GM19438 (cell line): ENCODE measurements at regions not wholly inside any gene's neighbourhood (a gene's known extent, or its start where the extent isn't known, plus 50 kb on each side); places are given as distances from the start of the nearest gene placed in this dataset.
"Not testable (repeated sequence)": the region's sequence is repeated elsewhere in the genome, so short reads cannot be mapped to it uniquely, and the experiment has no call there.

Experiments used
- ATAC-seq: cut with Tn5 transposase; IDR thresholded peaks from one replicate; pipeline ENCODE4 v1.9.1; 2021; ENCODE audit warnings: low read depth; ENCODE audit not compliant: unreplicated experiment

DNA sequence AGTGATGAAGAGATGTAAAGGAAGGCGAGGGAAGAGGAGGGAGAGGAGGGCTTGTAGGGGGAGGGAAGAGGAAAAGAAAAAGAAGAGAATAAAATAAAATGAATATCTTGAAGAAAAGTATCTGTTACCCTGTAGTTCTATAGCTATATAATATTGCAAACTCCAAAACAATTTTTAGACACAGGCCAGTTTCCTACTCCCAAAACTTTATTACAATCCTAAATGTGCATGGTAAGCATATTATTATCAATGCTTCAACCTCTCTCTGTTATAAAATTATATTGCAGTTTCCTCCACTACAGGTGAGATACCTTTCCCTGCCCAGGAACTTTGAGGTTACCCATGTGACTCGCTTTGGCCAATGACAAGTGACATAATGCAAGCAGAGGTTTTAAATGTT lies 1351.6 kb upstream of the NRXN1 start:
- no peak for ATAC-seq

DNA sequence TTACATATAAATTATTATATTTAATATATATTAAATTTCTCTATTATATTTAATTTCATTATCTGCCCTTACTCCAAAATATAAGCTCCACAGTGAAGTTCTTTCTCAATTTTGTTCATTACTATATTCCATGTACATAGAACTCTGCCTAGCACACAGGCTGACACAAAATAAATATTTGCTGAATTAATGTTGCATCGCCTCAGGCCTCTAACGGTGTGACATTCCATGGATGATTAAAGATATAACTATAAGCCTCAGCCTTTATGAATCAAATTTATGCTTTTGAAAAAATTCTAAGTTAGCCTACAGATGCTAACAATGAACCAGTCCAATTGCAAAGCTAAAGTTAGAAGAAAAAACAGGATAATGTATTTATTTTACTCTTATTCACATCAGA lies 1337.2 kb upstream of the NRXN1 start:
- no peak for ATAC-seq

DNA sequence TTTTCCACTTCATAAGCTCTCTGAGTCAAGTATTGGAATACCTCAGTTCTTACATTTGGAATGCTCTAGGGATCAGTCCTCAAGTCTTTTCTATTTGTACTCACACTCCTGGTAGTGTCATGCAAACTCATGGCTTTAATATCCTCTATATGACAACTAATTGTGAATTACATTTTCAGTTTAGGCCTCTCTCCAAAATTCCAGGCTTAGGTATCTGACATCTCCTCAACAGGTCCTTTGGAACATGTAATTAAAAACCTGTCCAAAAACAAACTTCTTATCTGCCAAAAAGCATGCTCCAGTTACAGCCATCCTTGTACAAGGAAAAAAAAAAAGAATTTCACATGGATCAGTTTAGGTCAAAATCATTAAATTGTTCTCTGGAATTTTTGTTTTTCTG lies 1336.2 kb upstream of the NRXN1 start:
- no peak for ATAC-seq

DNA sequence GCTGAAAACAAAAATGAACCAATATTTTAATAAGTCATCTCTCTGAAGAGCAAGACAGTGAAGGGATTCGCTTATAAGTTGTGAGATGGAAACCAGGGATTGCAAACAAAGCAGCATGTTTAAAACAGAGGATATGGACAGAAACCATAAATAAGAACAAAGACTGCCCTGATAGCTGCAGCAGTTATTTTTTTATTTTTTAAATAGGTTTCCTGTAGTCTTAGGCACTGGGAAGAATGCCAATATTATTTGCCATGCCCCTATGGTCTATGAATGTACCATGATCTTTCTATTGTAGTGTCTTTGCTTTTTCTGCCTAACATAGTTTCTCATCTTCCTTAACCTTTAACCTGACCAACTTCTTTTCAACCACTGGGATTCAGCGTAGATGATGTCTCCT lies 1334.0 kb upstream of the NRXN1 start:
- ATAC-seq, result no peak

DNA sequence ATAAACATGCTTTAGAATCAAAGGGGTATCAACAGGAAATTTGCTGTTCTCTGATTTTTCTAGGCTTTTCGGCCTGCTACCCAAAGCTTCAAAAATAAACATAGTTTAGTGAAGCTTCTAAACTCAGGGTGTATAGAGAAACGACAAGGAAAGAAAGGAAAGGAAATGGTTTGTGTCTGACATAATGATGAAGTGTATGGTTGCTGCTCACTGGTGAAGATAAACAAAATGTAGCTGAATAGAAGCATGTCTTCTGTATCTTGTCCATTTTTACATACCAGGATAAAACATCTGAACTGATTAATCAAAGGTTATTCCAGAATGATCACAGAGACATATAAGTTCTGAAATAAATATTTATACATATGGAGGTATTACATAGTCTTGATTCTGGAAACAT lies 1324.6 kb upstream of the NRXN1 start:
- no peak for ATAC-seq

DNA sequence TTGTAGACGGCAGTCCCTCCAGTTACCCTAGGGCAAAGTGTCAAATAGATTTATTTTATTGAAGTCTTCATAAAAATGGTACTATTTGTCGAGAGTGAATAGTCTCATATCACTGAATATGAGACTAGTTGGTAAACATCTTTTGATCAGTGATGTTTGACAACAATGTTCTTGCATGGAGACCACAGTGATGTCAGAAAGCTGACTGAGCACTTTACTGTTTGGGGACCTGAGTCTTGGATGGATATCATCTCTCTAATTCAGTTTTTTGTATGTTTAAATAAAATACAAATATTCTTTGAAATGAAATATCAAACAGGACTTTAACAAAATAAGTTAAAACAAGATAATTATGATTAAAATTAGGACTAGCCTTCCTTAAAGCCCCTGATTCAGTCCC lies 1315.4 kb upstream of the NRXN1 start:
- no peak for ATAC-seq

DNA sequence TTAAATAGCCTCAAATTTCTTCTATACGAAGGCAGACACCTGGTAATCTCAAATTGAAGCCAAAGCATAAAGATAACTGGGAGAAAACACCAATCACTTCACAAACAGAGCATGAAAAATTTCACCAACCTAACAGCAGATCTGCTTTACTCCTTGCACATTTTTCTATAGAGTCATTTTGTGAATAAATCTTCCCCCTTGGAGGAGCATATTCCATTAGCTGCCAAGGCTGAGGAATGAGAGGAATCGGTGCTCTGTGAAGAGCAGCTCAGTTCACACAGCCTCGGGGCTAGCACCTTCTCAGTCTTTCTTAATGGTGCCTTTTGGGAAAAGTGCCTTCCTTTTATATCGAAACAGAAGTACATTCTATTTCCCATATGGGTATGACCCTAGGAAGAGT lies 1313.7 kb upstream of the NRXN1 start:
- ATAC-seq, result no peak

DNA sequence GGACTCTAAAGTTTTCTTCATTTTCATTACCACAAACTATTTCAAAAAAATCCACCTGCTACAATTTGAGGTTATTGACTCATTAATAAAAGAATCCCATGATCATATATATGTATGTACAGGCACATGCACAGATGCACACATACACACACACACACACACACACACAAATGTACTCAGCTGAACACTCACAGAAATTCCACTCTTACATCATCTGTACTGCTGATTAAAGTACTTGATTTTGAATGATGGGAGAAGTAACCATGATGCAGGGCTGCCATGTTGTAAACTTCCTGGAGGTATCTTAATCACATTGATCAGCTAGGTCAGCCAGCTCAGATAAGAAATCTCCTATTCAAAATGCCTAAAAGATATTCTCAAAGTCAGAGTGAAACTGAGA lies 1313.2 kb upstream of the NRXN1 start:
- no peak for ATAC-seq

DNA sequence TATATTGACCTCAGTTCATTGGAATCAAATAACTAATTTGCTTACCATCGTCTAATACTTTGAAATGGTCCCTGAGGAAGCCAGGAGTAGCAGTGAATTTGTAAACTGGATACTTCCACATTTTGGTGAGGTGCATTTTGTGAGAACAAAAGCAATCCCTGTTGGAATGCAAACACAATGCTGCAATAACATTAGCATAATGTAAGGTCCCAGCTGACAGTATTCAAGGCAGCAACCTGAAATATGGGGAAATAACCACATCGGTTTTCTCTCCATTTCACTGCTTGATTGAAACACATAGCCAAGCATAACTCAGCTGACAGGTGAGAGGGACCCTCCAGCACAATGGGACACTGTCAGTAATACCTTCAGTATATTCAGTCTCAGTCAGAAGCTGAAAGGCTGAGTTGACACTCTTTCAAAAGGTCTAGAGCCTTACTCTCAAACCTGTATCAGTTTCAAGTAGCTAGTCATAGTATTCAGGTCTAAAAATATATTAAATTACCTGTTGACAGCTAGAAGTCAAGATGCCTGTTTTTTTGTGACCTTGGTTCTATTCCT lies 1311.9 kb upstream of the NRXN1 start:
- no peak for ATAC-seq

DNA sequence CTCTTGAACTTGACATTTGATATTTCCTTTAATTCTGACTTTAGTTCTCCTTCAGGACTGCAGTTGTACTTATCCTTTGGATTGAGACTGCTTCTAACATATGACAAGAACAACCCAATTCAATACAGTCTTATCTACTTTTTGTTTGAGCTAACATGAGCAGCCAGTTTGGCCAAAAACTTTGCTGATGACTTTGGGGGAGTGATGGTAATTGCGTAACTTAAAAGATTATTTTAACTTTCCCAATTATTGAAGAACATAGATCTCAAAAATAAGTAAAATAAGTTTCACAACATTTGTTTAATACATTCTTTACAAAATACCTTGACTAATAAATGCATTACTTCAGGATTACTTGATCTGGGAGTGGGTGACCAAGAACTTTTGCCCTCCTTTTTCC lies 1311.1 kb upstream of the NRXN1 start:
- no peak for ATAC-seq

DNA sequence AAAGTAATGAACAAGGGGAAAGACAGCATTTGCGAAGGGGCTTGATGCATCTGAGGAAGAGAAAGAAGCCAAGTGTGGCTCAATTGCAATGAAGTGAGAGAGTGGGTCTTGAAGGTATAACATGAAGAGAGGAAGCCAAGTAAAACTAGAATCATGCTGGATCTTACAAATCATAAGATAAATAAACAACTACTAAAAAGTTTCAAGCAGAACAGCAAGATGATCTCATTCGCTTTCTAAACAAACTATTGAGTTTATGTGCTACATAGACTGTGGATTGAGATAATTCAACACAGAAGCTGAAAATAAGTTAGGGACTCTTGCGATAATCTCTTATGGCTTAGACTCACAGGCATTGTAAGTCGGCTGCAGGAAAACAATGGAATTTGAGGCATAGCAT lies 1310.5 kb upstream of the NRXN1 start:
- no peak for ATAC-seq

DNA sequence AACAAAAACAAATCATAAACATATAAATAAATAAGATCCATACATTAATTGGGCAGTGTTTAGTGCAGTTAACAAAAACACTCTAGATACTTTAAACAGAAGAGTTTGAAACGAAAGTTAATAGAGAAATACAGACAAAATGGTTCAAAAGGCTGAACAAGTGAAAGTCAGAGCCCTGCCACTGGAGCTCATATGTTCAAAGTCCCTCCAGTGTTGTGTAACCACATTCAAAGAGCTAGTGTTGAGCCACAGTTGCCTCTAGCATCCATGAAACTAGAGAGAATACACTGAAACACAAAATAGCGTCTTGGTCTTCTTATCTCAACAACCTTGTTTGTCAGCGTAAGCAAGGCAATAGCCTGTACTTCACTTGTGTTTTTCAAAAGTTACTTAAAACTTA lies 1309.8 kb upstream of the NRXN1 start:
- no peak for ATAC-seq

DNA sequence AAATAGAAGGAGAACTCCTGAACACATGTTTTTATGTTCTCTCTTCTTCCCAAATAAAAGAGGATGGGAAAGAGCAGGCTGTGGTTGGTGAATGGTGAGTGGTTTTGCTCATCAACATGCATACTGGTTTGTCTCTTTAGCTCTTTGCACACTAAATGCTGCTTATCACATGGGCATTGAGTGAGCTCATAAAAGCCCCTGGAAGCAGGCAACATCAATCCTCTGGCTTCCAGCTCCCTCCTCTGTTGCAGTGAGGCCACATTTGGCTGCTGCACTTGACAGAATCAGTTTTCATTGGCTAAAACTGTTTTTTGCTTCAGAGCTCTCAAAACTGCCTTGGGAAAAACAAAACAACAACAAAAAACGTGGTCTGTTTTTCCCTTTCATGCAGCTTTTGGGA lies 1308.2 kb upstream of the NRXN1 start:
- ATAC-seq, result no peak

DNA sequence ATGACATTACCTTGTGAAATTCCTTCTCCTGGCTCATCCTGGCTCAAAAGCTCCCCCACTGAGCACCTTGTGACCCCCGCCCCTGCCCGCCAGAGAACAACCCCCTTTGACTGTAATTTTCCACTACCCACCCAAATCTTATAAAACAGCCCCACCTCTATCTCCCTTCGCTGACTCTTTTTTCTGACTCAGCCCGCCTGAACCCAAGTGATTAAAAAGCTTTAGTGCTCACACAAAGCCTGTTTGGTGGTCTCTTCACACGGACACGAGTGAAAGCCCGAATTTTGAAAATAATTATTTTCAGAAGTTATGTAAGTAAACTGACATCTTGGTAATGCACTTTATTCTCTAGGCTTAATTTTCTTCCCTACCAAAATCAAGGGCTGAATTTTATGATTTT lies 1305.9 kb upstream of the NRXN1 start:
- ATAC-seq, result not testable (repeated sequence)

DNA sequence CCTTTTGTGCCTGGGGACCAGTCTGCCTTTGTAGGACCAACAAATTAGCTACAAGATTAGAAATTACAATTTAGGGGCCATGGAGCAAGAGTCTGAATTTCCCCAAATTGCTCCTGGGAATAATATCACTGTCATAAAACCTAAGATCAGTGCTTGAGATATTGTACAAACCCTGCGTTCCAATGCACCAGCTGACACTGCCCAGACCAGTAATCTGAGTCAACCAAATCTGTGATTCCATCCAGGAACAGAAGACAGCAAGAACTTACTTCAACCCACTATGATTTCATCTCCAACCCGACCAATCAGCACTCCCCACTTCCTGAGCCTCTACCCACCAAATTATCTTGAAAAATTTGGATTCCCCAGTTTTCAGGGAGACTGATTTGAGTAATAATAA lies 1305.0 kb upstream of the NRXN1 start:
- ATAC-seq, result no peak

DNA sequence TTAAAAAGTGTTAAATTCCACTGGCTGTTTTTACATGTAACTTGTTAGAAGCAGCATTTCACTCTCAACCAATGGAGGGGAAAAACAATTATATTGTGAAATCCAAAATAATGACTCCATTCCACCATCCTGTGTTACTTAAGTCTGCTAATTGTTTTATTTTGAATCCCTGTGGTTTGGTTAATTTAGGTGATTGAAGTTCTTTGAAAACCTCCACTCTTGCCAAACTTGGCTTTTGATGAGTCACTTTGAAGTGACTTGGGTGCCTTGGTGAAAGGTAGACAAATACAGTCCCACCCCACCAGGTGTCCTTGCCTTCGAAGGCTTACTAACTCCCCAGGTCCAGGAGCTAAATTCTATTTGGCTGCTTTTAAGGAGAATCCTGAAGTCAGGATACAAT lies 1303.8 kb upstream of the NRXN1 start:
- no peak for ATAC-seq

DNA sequence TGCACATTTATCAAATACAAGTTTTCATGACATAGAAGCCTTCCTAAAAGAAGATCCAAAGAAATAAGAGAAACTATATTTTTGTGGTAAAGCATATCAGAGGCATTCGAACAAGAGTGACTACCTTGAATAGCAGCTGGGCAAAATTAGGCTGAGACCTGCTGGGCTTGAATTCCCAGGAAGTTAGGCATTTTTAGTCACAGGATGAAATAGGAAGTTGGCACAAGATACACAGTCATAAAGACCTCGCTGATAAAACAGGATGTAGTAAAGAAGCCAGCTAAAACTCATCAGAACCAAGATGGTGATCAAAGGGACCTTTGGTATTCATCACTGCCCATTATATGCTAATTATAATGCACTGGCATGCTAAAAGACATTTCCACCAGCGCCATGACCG lies 1302.3 kb upstream of the NRXN1 start:
- no peak for ATAC-seq

DNA sequence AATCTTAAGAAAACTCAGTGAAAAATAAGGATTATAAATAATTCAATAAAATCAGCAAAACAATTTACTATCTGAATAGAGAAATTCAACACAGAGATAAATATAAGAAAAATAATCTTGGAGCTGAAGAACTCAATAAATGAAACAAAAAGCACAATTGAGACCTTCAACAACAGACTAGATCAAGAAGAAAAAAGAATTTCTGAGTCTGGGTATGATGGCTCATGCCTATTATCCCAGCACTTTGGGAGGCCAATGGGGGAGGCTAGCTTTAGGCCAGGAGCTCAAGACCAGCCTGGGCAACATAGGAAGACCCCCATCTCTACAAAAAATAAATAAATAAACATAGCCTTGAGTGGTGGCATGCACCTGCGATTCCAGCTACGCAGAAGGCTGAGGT lies 1295.7 kb upstream of the NRXN1 start:
- ATAC-seq, result no peak

DNA sequence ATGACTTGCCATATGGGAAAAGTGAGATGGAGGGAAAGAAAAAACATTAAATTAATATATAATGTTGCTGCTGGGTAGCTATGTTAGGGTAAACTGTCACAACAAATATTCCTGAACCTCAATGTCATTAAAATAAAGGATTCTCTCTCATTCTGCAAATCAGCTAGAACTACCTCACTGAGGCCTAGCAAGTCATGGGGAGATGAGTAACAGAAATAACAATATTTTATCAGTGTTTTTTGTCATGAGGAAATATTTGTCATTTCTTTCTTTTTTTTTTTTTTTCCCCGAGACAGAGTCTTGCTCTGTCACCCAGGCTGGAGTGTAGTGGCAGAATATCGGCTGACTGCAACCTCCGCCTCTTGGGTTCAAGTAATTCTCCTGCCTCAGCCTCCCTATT lies 1282.3 kb upstream of the NRXN1 start:
- ATAC-seq, result no peak

DNA sequence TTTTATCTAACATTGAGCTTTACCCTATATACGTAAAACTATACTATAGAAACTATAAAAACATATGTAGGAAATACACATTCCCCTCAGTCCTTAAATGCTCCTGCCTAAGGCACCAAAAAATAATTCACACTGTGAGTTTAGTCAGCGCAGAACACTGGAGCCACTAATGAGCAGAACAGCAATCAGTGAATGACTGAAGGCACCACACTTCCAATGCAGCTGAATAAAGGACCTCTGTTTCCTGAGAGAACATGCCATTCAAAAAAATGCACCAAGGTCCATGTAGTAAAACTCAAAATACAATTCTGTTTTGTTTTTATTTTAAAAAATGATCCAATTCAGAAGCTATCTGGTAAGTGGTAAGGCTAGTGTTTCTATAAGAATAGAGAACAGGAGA lies 1280.6 kb upstream of the NRXN1 start:
- no peak for ATAC-seq

DNA sequence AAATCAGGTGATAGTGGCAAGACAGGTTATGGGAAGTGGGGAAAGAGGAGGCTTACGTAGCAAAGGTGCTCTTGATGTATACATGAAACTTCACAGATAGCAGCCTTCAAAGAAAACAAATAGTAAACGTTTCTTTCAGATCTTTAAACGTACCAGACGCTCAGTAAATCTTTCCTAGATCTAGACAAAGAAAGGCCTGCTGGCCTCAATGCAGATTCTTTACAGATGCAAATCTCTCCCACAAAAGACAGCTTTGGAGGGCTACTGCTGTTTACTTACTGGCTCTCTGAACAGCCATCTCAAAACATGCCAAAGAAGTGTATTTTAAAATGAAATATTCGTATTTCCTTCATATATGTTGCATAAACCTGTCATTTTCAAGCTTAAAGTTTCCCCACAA lies 1279.9 kb upstream of the NRXN1 start:
- no peak for ATAC-seq

DNA sequence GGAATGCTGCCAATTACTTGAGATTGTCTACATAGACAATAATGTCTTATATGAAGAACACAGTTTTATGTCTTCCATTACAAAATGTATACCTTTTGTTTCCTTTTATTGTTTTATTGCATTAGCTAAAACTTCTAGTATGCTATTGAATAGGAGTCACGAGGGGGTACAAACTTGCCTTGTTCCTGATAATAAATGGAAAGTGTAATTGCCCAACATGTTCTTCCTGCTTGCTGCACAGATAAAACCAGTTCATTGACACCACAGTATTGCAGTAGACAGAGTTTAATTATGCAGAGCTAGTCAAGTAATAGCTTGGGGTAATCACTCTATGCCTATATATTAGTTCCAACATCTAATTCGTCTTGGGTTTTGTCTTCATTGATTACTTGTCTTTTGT lies 1276.2 kb upstream of the NRXN1 start:
- no peak for ATAC-seq

DNA sequence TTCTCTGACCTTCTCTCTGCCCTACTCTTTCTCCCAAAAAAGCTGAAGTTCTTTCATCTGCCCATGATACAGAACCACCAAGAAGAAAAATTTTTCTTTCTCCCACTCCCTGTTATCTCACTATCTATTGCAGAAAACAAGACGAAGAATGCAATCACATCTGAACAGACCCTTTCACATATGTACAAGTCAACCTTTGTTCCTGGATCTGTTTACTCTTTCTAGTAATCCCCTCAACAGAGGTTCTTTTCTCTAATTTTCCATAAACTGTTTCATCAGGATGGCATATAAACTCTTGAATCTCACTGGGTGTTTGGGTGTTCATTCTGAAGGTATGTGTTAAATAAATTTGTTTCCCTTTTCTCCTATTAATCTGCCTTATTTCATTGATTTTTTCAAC lies 1262.7 kb upstream of the NRXN1 start:
- no peak for ATAC-seq

DNA sequence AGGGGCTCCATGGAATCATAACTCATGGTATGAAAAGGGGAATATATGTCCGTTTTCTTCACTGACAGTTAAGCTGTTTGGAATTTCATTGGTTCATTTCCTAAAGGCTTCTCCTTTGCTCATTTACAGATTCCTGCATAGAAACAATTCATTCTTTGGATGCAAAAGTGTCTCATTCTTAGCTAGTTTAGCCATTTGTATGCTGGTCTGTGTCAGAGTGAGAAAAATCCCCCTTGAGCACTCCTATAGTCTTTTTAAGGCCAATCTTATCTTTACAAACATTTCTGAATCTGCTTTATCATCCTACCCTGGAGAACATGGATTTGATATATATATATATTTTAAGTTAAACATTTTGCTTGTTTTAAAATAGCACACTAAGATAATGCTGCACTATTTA lies 1260.9 kb upstream of the NRXN1 start:
- no peak for ATAC-seq
